MM.1S (cell line): ENCODE measurements at regions not wholly inside any gene's neighbourhood (a gene's known extent, or its start where the extent isn't known, plus 50 kb on each side); places are given as distances from the start of the nearest gene placed in this dataset.

Experiments used
- CTCF ChIP-seq: fragments of 300-600 bp; sonication (generic); IDR thresholded peaks from 2 replicates; pipeline ENCODE4 v1.5.1; 2016; ENCODE audit warnings: antibody characterized with exemption, low read length, mixed read lengths
- EZH2phosphoT487 ChIP-seq: fragments of 300-600 bp; sonication (generic); IDR thresholded peaks from 2 replicates; pipeline ENCODE4 v1.6.1; 2018; ENCODE audit warnings: antibody characterized with exemption, low read length

GRCh38 chr18:21991886-21992285 lies 177.5 kb upstream of the GATA6 start:
- TF ChIP-seq CTCF = no peak
- TF ChIP-seq EZH2phosphoT487 = no peak
